Uterus (tissue), 3 donors: ENCODE measurements at regions not wholly inside any gene's neighbourhood (a gene's known extent, or its start where the extent isn't known, plus 50 kb on each side); places are given as distances from the start of the nearest gene placed in this dataset.

Source experiments
- DNase-seq, 2 donors: peaks; one replicate each; pipeline ENCODE4 v3.0.0-alpha.2; 2019 to 2020
- H3K27ac ChIP-seq, 2 donors: fragments of 200-600 bp; sonication (generic); 1 replicate in 1 of 2; 2 replicates in 1 of 2; pipeline ENCODE4 v1.5.1; 2016 to 2018
- H3K27me3 ChIP-seq, 2 donors: fragments of 200-600 bp; sonication (generic); one replicate each; pipeline ENCODE4 v1.5.1; 2018 to 2019; ENCODE audit warnings: control low read depth in 1 of 2
- H3K36me3 ChIP-seq, 2 donors: fragments of 200-600 bp; sonication (generic); one replicate each; pipeline ENCODE4 v1.5.1; 2019; ENCODE audit warnings: control low read depth in 1 of 2
- H3K4me1 ChIP-seq, 2 donors: fragments of 200-600 bp; sonication (generic); one replicate each; pipeline ENCODE4 v1.5.1; 2018 to 2019; ENCODE audit warnings: control low read depth in 1 of 2
- H3K4me3 ChIP-seq, 2 donors: fragments of 200-600 bp; sonication (generic); 1 replicate in 1 of 2; 2 replicates in 1 of 2; pipeline ENCODE4 v1.5.1; 2018 to 2019; ENCODE audit warnings: mild to moderate bottlenecking in 1 of 2
- H3K9me3 ChIP-seq, 2 donors: fragments of 200-600 bp; sonication (generic); one replicate each; pipeline ENCODE4 v1.5.1; 2019; ENCODE audit warnings: control low read depth in 1 of 2
- POLR2A ChIP-seq, 2 donors: fragments of 450-650 bp; IDR thresholded peaks; one replicate each; pipeline ENCODE4 v1.6.1; 2016; ENCODE audit warnings: antibody characterized with exemption in 2 of 2, mild to moderate bottlenecking in 1 of 2, moderate library complexity in 1 of 2
- intact Hi-C: fragments of 100-400 bp; cut with DNase I; formaldehyde crosslinking; loops from one replicate; pipeline ENCODE4 v1.15.1; 2023; ENCODE audit warnings: low total_unique reads
- TF ChIP-seq, protein P1 (sequence below), 4 experiments: fragments of 200-600 bp in 2 of 4; fragments of 450-650 bp in 2 of 4; sonication (generic) in 2 of 4; IDR thresholded peaks; one replicate each; pipeline ENCODE4 v1.5.1; 2016 to 2019; ENCODE audit warnings: antibody characterized with exemption in 4 of 4, mild to moderate bottlenecking in 2 of 4, moderate library complexity in 1 of 4
- donor health status: DM: yes; HTN: yes; CAD: no.

- no peak for TF ChIP-seq POLR2A (IDR thresholded peaks at IDR 0.05)
- TF ChIP-seq, protein P1, sequence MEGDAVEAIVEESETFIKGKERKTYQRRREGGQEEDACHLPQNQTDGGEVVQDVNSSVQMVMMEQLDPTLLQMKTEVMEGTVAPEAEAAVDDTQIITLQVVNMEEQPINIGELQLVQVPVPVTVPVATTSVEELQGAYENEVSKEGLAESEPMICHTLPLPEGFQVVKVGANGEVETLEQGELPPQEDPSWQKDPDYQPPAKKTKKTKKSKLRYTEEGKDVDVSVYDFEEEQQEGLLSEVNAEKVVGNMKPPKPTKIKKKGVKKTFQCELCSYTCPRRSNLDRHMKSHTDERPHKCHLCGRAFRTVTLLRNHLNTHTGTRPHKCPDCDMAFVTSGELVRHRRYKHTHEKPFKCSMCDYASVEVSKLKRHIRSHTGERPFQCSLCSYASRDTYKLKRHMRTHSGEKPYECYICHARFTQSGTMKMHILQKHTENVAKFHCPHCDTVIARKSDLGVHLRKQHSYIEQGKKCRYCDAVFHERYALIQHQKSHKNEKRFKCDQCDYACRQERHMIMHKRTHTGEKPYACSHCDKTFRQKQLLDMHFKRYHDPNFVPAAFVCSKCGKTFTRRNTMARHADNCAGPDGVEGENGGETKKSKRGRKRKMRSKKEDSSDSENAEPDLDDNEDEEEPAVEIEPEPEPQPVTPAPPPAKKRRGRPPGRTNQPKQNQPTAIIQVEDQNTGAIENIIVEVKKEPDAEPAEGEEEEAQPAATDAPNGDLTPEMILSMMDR (IDR thresholded peaks at IDR 0.05), result peak in 1 of 4 experiments; percentile 30
- Histone ChIP-seq H3K4me1 (no peaks in the 10 kb centered on the region), H3K36me3 (no peaks in the 10 kb centered on the region), H3K27ac (no peak overlapping the region), H3K4me3 (no peak overlapping the region), H3K27me3 (no peaks in the 10 kb centered on the region), H3K9me3 (no peaks in the 10 kb centered on the region)
- DNase-seq, result no peak
- intact Hi-C loops, result no loop called here
Observed at GRCh38 chr13:65656740-65657329, 1573.3 kb downstream of the PCDH9 start.

DNA sequence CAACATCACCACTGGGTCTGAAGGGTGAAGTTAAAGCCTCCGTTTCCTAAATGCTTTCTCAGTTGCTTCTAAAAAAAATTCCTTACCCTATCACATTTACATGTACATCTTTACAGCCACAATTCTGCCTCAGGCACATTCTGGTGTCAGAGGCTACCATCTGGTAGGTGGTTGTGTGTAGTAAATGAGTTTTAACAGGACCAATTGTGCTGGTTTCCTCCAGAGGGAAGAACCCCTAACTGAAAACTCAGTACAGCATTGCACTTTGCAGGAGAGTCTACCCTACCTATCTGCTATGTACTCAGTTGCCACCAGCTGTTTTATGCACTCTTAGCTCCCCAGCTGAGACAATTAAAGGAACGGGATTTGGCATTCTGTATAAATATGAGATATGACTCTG, 1576.5 kb downstream of the PCDH9 start:
- H3K36me3 ChIP-seq, result no peaks in the 10 kb centered on the region
- DNase-seq, result no peak
- intact Hi-C loops, result no loop called here
- TF ChIP-seq POLR2A (IDR thresholded peaks at IDR 0.05), result no peak
- TF ChIP-seq, protein P1 (IDR thresholded peaks at IDR 0.05), result no peak
- H3K27ac ChIP-seq, result no peak overlapping the region
- H3K4me1 ChIP-seq, result no peaks in the 10 kb centered on the region
- no peak overlapping the region for H3K4me3 ChIP-seq
- H3K27me3 ChIP-seq, result no peaks in the 10 kb centered on the region
- no peaks in the 10 kb centered on the region for H3K9me3 ChIP-seq

DNA sequence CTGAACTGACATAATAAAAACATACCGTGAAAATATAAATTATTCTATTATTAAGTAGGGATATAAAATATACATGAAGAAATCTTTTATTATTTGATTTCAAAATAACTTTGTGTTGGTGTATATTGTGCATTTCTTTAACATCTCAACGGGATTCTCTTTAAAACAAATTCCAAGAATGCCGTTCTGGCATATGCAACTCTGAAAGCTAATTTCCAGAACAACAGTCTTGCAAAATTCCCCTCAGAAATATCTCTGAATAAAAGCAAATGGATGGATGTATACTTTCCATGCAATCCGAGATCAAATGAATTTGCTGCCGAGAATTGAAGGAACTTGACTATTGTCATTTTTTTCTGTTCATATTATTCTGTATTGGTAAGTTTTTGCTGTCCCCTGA, 1579.8 kb downstream of the PCDH9 start:
- Histone ChIP-seq H3K4me1 (no peaks in the 10 kb centered on the region), H3K27me3 (no peaks in the 10 kb centered on the region), H3K27ac (no peak overlapping the region), H3K4me3 (no peak overlapping the region), H3K36me3 (no peaks in the 10 kb centered on the region), H3K9me3 (no peaks in the 10 kb centered on the region)
- no peak for DNase-seq
- TF ChIP-seq POLR2A (IDR thresholded peaks at IDR 0.05), result no peak
- TF ChIP-seq, protein P1 (IDR thresholded peaks at IDR 0.05), result no peak
- intact Hi-C loops, result no loop called here

GRCh38 chr13:65642996-65643395, 1587.1 kb downstream of the PCDH9 start:
- TF ChIP-seq POLR2A (IDR thresholded peaks at IDR 0.05), result no peak
- TF ChIP-seq, protein P1 (IDR thresholded peaks at IDR 0.05), result no peak
- intact Hi-C loops, result no loop called here
- Histone ChIP-seq H3K36me3 (no peaks in the 10 kb centered on the region), H3K27ac (no peak overlapping the region), H3K27me3 (no peaks in the 10 kb centered on the region), H3K4me3 (no peak overlapping the region), H3K9me3 (no peaks in the 10 kb centered on the region), H3K4me1 (no peaks in the 10 kb centered on the region)
- DNase-seq, result no peak

- DNase-seq, result no peak
- no peaks in the 10 kb centered on the region for H3K4me1 ChIP-seq
- no peak for TF ChIP-seq POLR2A (IDR thresholded peaks at IDR 0.05)
- TF ChIP-seq, protein P1 (IDR thresholded peaks at IDR 0.05), result no peak
- H3K9me3 ChIP-seq, result no peaks in the 10 kb centered on the region
- no peaks in the 10 kb centered on the region for H3K27me3 ChIP-seq
- no peak overlapping the region for H3K27ac ChIP-seq
- no peaks in the 10 kb centered on the region for H3K36me3 ChIP-seq
- intact Hi-C loops, result no loop called here
- H3K4me3 ChIP-seq, result no peak overlapping the region
Observed at GRCh38 chr13:65642301-65642700, 1587.8 kb downstream of the PCDH9 start.
